ENCODE measurements at regions not wholly inside any gene's neighbourhood (a gene's known extent, or its start where the extent isn't known, plus 50 kb on each side); places are given as distances from the start of the nearest gene placed in this dataset.

- H3K9me3 Mint-ChIP-seq, result no peaks in the 10 kb centered on the region
- no peaks in the 10 kb centered on the region for H3F3A ChIP-seq (replicated peaks; ENCODE audit: low read depth)
- H3K4me3 ChIP-seq, result no peak overlapping the region
- 0 out of 2 replicates have a peak overlapping the region, but pooled peaks have one; percentile 45 for H3K27ac ChIP-seq (ENCODE audit: low read depth)
- H4K20me1 ChIP-seq (replicated peaks; ENCODE audit: insufficient read depth), result no peaks in the 10 kb centered on the region
- no peaks in the 10 kb centered on the region for H3K79me2 ChIP-seq (replicated peaks; ENCODE audit: insufficient read depth)
- no peak overlapping the region for H3K4me2 ChIP-seq
- peak overlapping the region; percentile 18; the same call in 1 of the 2 replicates for H2AFZ ChIP-seq
- H3K4me3 Mint-ChIP-seq, result no peak overlapping the region
- H3K27me3 ChIP-seq (ENCODE audit: insufficient read depth), result no peaks in the 10 kb centered on the region
- H3K36me3 Mint-ChIP-seq (ENCODE audit: low read depth), result no peaks in the 10 kb centered on the region
- no peaks in the 10 kb centered on the region for H3K36me3 ChIP-seq (ENCODE audit: insufficient read depth)
- peaks cover 28% of the 10 kb centered on the region for H3K4me1 Mint-ChIP-seq
- no peak overlapping the region for H3K27ac Mint-ChIP-seq
- TF ChIP-seq JUNB (IDR thresholded peaks at IDR 0.05; ENCODE audit: unreplicated experiment) (no peak), CREB1 (CRISPR knock-in tag; IDR thresholded peaks at IDR 0.05; ENCODE audit: low read depth) (no peak), ZNF331 (CRISPR knock-in tag; IDR thresholded peaks at IDR 0.05; ENCODE audit: low read depth) (no peak), REST (IDR thresholded peaks at IDR 0.05; ENCODE audit: unreplicated experiment) (no peak), ZNF114 (CRISPR knock-in tag; IDR thresholded peaks at IDR 0.05) (no peak), POLR2AphosphoS5 (IDR thresholded peaks at IDR 0.05; ENCODE audit: low read depth) (no peak), EZH2phosphoT487 (IDR thresholded peaks at IDR 0.05; ENCODE audit: unreplicated experiment) (no peak)
- no peaks in the 10 kb centered on the region for H3K9me2 ChIP-seq (ENCODE audit: insufficient read depth)
- H3K4me1 ChIP-seq (ENCODE audit: insufficient read depth), result peaks cover 9% of the 10 kb centered on the region; the same call in 1 of the 2 replicates
- ATAC-seq, result no peak
- DNase-seq (ENCODE audit: low spot score), result no peak
- no peaks in the 10 kb centered on the region for H3K27me3 Mint-ChIP-seq (ENCODE audit: insufficient read depth, low read depth, poor library complexity)
Observed at GRCh38 chr6:3630258-3630835, 121.2 kb downstream of the PXDC1 start.

- Histone ChIP-seq H3K36me3 (ENCODE audit: insufficient read depth) (no peaks in the 10 kb centered on the region), H3K27me3 (ENCODE audit: insufficient read depth) (peaks cover 3% of the 10 kb centered on the region; the same call in 1 of the 2 replicates), H2AFZ (0 out of 2 replicates have a peak overlapping the region, but pooled peaks have one; percentile 45), H4K20me1 (replicated peaks; ENCODE audit: insufficient read depth) (no peaks in the 10 kb centered on the region), H3K9me2 (ENCODE audit: insufficient read depth) (no peaks in the 10 kb centered on the region), H3K79me2 (replicated peaks; ENCODE audit: insufficient read depth) (no peaks in the 10 kb centered on the region), H3K4me2 (no peak overlapping the region), H3K4me1 (ENCODE audit: insufficient read depth) (peaks cover 26% of the 10 kb centered on the region), H3K4me3 (no peak overlapping the region), H3K27ac (ENCODE audit: low read depth) (no peak overlapping the region), H3F3A (replicated peaks; ENCODE audit: low read depth) (no peaks in the 10 kb centered on the region; the same call in 1 of the 2 replicates)
- Mint-ChIP-seq H3K4me1 (peaks cover 48% of the 10 kb centered on the region), H3K27ac (no peak overlapping the region), H3K36me3 (ENCODE audit: low read depth) (no peaks in the 10 kb centered on the region), H3K4me3 (no peak overlapping the region), H3K27me3 (ENCODE audit: insufficient read depth, low read depth, poor library complexity) (peaks cover 6% of the 10 kb centered on the region), H3K9me3 (no peaks in the 10 kb centered on the region)
- no peak for ATAC-seq
- DNase-seq (ENCODE audit: low spot score), result no peak
- TF ChIP-seq STAT1 (IDR thresholded peaks at IDR 0.05; ENCODE audit: unreplicated experiment) (no peak), CREB1 (CRISPR knock-in tag; IDR thresholded peaks at IDR 0.05; ENCODE audit: low read depth) (no peak), POLR2AphosphoS5 (IDR thresholded peaks at IDR 0.05; ENCODE audit: low read depth) (no peak), EZH2phosphoT487 (IDR thresholded peaks at IDR 0.05; ENCODE audit: unreplicated experiment) (no peak), ZNF462 (CRISPR knock-in tag; IDR thresholded peaks at IDR 0.05) (no peak), ZNF114 (CRISPR knock-in tag; IDR thresholded peaks at IDR 0.05) (no peak), NANOG (IDR thresholded peaks at IDR 0.05; ENCODE audit: borderline replicate concordance) (no peak)
Observed at GRCh38 chr6:3627956-3628835, 123.3 kb downstream of the PXDC1 start.
